Astrocyte (in vitro differentiated cells and primary cell): ENCODE measurements at regions not wholly inside any gene's neighbourhood (a gene's known extent, or its start where the extent isn't known, plus 50 kb on each side); places are given as distances from the start of the nearest gene placed in this dataset.

Source experiments
- DNase-seq: peaks from one replicate; pipeline ENCODE4 v3.0.0-alpha.2; 2010; ENCODE audit warnings: low read depth
- FAIRE-seq: peaks from 2 replicates; lab custom pipeline; 2011; peaks lifted over from hg19 to GRCh38; lab: Jason Lieb, UNC
- H2AFZ ChIP-seq: 2 replicates; pipeline ENCODE4 v1.6.0; 2012; ENCODE audit warnings: low read depth, low read length, inconsistent platforms
- H3K27ac ChIP-seq: 2 replicates; pipeline ENCODE4 v1.5.1; 2011; ENCODE audit warnings: low read depth, low read length, inconsistent platforms
- H3K27me3 ChIP-seq: 2 replicates; pipeline ENCODE4 v1.6.0; 2011; ENCODE audit warnings: low read length, inconsistent platforms; ENCODE audit not compliant: insufficient read depth
- H3K36me3 ChIP-seq: 2 replicates; pipeline ENCODE4 v1.5.1; 2011; ENCODE audit warnings: low read length, inconsistent platforms; ENCODE audit not compliant: insufficient read depth
- H3K4me1 ChIP-seq: 2 replicates; pipeline ENCODE4 v1.5.1; 2011; ENCODE audit warnings: low read length, inconsistent platforms; ENCODE audit not compliant: insufficient read depth
- H3K4me2 ChIP-seq: 2 replicates; pipeline ENCODE4 v1.6.0; 2012; ENCODE audit warnings: low read length, inconsistent platforms
- H3K4me3 ChIP-seq: 2 replicates; pipeline ENCODE4 v1.5.1; 2011; ENCODE audit warnings: low read depth, mild to moderate bottlenecking, low read length, inconsistent platforms; ENCODE audit not compliant: insufficient read depth
- H3K79me2 ChIP-seq: 2 replicates; pipeline ENCODE4 v1.6.0; 2012; ENCODE audit warnings: mild to moderate bottlenecking, low read length, inconsistent platforms; ENCODE audit not compliant: insufficient read depth
- H3K9ac ChIP-seq: 2 replicates; pipeline ENCODE4 v1.6.0; 2012; ENCODE audit warnings: mild to moderate bottlenecking, low read length, inconsistent platforms
- H3K9me3 ChIP-seq: 2 replicates; pipeline ENCODE4 v1.5.1; 2012; ENCODE audit warnings: low read depth, mild to moderate bottlenecking, low read length, inconsistent platforms; ENCODE audit not compliant: insufficient read depth
- H4K20me1 ChIP-seq: 2 replicates; pipeline ENCODE4 v1.6.0; 2012; ENCODE audit warnings: low read length, inconsistent platforms; ENCODE audit not compliant: insufficient read depth
- H3K27ac Mint-ChIP-seq: one replicate; pipeline ENCODE4 v1.8.0; 2021; ENCODE audit warnings: mild to moderate bottlenecking, mixed read lengths; ENCODE audit not compliant: unreplicated experiment
- H3K27me3 Mint-ChIP-seq: one replicate; pipeline ENCODE4 v1.8.0; 2021; ENCODE audit warnings: low read depth, mixed read lengths; ENCODE audit not compliant: unreplicated experiment
- H3K36me3 Mint-ChIP-seq: one replicate; pipeline ENCODE4 v1.8.0; 2021; ENCODE audit warnings: low read depth, mixed read lengths; ENCODE audit not compliant: unreplicated experiment
- H3K4me1 Mint-ChIP-seq: one replicate; pipeline ENCODE4 v1.8.0; 2021; ENCODE audit warnings: low read depth, mixed read lengths; ENCODE audit not compliant: unreplicated experiment
- H3K4me3 Mint-ChIP-seq: one replicate; pipeline ENCODE4 v1.8.0; 2021; ENCODE audit warnings: mild to moderate bottlenecking, moderate library complexity, mixed read lengths; ENCODE audit not compliant: unreplicated experiment
- H3K9me3 Mint-ChIP-seq: one replicate; pipeline ENCODE4 v1.8.0; 2021; ENCODE audit warnings: mild to moderate bottlenecking, mixed read lengths; ENCODE audit not compliant: unreplicated experiment
- EZH2 ChIP-seq: IDR thresholded peaks from 2 replicates; pipeline ENCODE4 v1.6.1; 2012; ENCODE audit warnings: mild to moderate bottlenecking, low read length, inconsistent platforms; ENCODE audit not compliant: insufficient read depth
- TF ChIP-seq, protein P1 (sequence below): IDR thresholded peaks from 2 replicates; pipeline ENCODE4 v1.5.1; 2011; ENCODE audit warnings: low read depth, mild to moderate bottlenecking, inconsistent platforms, low read length, moderate library complexity; ENCODE audit not compliant: insufficient read depth

DNA sequence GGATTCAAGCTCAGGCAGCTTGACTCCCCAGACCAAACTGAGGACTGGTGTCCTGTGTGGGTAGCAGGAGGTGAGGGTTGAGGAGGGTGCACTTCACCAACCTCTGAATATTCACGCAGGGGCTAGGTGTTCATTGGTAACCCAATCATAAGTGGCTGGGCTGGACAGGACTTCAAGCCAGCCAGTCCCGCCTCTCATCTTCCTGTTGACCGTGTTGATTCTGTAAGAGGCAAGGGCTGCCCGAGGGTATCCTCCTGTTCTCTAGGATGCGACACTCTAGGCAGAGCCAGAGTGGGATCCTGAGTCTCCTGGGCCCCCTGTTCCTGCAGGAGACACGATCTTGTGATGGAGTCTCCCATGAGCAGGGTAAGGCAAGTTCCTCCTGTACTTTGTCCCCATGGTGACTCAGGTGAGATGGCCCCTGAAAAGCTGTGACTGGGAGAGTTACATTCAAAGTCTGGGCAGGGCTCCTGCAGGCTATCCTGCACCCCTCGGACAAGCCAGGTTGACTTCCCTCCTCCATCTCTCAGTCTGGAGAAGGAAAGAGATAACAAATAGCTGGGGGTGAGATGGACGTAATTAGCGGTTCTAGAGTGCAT, 58.1 kb upstream of the POMGNT2 start:
- Histone ChIP-seq H3K36me3 (no peaks in the 10 kb centered on the region), H3K4me2 (no peak overlapping the region), H3K9me3 (no peaks in the 10 kb centered on the region), H3K9ac (no peak overlapping the region), H3K4me3 (no peak overlapping the region), H3K27me3 (no peaks in the 10 kb centered on the region), H4K20me1 (no peaks in the 10 kb centered on the region), H3K27ac (no peak overlapping the region), H3K79me2 (no peaks in the 10 kb centered on the region), H3K4me1 (no peaks in the 10 kb centered on the region), H2AFZ (no peak overlapping the region)
- peaks cover 9% of the 10 kb centered on the region for H3K27me3 Mint-ChIP-seq
- no peak for DNase-seq
- no peak overlapping the region for H3K27ac Mint-ChIP-seq
- no peak overlapping the region for H3K4me3 Mint-ChIP-seq
- TF ChIP-seq EZH2: no peak
- TF ChIP-seq, protein P1, sequence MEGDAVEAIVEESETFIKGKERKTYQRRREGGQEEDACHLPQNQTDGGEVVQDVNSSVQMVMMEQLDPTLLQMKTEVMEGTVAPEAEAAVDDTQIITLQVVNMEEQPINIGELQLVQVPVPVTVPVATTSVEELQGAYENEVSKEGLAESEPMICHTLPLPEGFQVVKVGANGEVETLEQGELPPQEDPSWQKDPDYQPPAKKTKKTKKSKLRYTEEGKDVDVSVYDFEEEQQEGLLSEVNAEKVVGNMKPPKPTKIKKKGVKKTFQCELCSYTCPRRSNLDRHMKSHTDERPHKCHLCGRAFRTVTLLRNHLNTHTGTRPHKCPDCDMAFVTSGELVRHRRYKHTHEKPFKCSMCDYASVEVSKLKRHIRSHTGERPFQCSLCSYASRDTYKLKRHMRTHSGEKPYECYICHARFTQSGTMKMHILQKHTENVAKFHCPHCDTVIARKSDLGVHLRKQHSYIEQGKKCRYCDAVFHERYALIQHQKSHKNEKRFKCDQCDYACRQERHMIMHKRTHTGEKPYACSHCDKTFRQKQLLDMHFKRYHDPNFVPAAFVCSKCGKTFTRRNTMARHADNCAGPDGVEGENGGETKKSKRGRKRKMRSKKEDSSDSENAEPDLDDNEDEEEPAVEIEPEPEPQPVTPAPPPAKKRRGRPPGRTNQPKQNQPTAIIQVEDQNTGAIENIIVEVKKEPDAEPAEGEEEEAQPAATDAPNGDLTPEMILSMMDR: no peak
- peaks cover 4% of the 10 kb centered on the region for H3K9me3 Mint-ChIP-seq
- H3K4me1 Mint-ChIP-seq: no peaks in the 10 kb centered on the region
- FAIRE-seq: no peak
- no peaks in the 10 kb centered on the region for H3K36me3 Mint-ChIP-seq

- no peak for TF ChIP-seq EZH2
- TF ChIP-seq, protein P1: peak; percentile 26
- Mint-ChIP-seq H3K27me3 (peaks cover 20% of the 10 kb centered on the region), H3K4me3 (no peak overlapping the region), H3K9me3 (peaks cover 4% of the 10 kb centered on the region), H3K4me1 (no peaks in the 10 kb centered on the region), H3K36me3 (no peaks in the 10 kb centered on the region), H3K27ac (no peak overlapping the region)
- H3K9me3 ChIP-seq: no peaks in the 10 kb centered on the region
- no peak overlapping the region for H3K4me3 ChIP-seq
- FAIRE-seq (no peak), DNase-seq (no peak)
- H2AFZ ChIP-seq: no peak overlapping the region
- H3K4me1 ChIP-seq: no peaks in the 10 kb centered on the region
- no peaks in the 10 kb centered on the region for H3K36me3 ChIP-seq
- no peak overlapping the region for H3K4me2 ChIP-seq
- H3K9ac ChIP-seq: no peak overlapping the region
- H4K20me1 ChIP-seq: no peaks in the 10 kb centered on the region
- H3K27me3 ChIP-seq: no peaks in the 10 kb centered on the region
- H3K27ac ChIP-seq: no peak overlapping the region
- H3K79me2 ChIP-seq: no peaks in the 10 kb centered on the region
Measured at GRCh38 chr3:43162230-43163084, 56.6 kb upstream of the POMGNT2 start.
